T-helper 17 cell (primary cell): ENCODE measurements at regions not wholly inside any gene's neighbourhood (a gene's known extent, or its start where the extent isn't known, plus 50 kb on each side); places are given as distances from the start of the nearest gene placed in this dataset.
A peak's percentile ranks its signal among the peaks of the same experiment; 100 is the strongest.
"Not testable (repeated sequence)": the region's sequence is repeated elsewhere in the genome, so short reads cannot be mapped to it uniquely, and the experiment has no call there.

ENCODE experiments used
- ATAC-seq: fragments of 150-1000 bp; cut with Tn5 transposase; 2 replicates; pipeline ENCODE4 v1.10.0; 2021; ENCODE audit warnings: mild to moderate bottlenecking, moderate library complexity
- DNase-seq, 3 donors: peaks; one replicate each; pipeline versions ENCODE4 v3.0.0 to v3.0.0-alpha.2; 2020 to 2021
- H3K9me3 ChIP-seq: one replicate; pipeline ENCODE4 v1.7.0; 2013; ENCODE audit warnings: low read length, mild to moderate bottlenecking; ENCODE audit not compliant: control insufficient read depth, poor library complexity, severe bottlenecking
- H3K27ac Mint-ChIP-seq: one replicate; pipeline ENCODE4 v1.8.0; 2022; ENCODE audit warnings: mild to moderate bottlenecking, moderate library complexity, mixed read lengths
- H3K27me3 Mint-ChIP-seq: one replicate; pipeline ENCODE4 v1.8.0; 2022; ENCODE audit warnings: mixed read lengths
- H3K36me3 Mint-ChIP-seq: one replicate; pipeline ENCODE4 v1.8.0; 2022; ENCODE audit warnings: low read depth, mixed read lengths
- H3K4me1 Mint-ChIP-seq: one replicate; pipeline ENCODE4 v1.8.0; 2022; ENCODE audit warnings: mild to moderate bottlenecking, mixed read lengths
- H3K4me3 Mint-ChIP-seq: one replicate; pipeline ENCODE4 v1.8.0; 2022; ENCODE audit warnings: mild to moderate bottlenecking, moderate library complexity, mixed read lengths

DNA sequence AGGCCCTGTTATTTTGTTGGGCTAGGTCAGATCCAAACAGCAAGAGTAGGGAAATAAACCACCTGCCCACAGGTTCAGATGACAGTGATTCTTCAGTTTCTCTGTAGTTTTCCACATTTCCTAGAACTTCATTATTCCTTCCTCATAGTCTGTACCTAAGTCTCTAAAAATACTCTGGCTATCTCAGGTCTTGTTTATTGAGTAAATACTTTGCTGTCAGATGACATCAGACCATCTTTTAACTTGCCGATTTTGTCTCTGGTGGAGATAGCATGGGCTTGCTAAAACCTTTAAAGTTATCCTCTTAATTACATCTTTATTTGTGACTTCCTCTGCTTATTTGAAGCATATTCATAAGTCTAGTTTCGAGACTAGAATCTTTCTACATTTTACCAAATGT is 155.1 kb upstream of the METTL14 start:
- H3K27ac Mint-ChIP-seq, H3K9me3 ChIP-seq, H3K4me1 Mint-ChIP-seq, ATAC-seq, H3K4me3 Mint-ChIP-seq, H3K36me3 Mint-ChIP-seq, H3K27me3 Mint-ChIP-seq, DNase-seq: not testable (repeated sequence)

DNA sequence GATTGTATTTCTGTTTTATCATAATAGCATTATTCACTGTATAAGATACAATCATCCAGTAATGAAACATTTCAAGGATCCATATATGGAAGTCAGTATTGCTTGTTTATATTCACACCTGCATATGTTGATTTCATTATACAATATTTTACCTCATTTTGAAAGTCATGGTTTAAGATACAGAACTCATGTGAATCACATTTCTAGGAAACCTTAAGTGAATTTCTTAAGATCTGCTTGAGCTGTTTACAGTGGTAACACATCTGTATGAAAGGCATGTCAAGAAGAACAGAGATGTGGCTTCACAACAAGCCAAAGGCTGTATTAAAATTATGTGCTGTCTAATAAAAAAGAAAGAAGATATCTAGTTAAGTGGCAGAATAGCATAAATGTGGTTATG is 153.2 kb upstream of the METTL14 start:
- not testable (repeated sequence) for H3K4me3 Mint-ChIP-seq, H3K27ac Mint-ChIP-seq, H3K9me3 ChIP-seq, ATAC-seq, H3K27me3 Mint-ChIP-seq, H3K4me1 Mint-ChIP-seq, H3K36me3 Mint-ChIP-seq, DNase-seq

DNA sequence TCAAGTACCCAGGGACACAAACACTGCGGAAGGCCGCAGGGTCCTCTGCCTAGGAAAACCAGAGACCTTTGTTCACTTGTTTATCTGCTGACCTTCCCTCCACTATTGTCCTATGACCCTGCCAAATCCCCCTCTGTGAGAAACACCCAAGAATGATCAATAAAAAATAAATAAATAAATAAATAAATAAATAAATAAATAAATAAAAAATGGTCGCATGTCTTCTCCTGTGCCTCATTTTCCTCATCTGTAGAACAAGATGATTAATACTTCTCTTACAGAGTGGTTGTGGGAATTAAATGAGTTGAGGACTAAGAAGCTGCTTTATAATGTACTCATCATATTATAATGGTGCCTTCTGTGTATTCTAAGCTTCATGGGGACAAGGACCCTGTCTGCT is 149.4 kb upstream of the METTL14 start:
- not testable (repeated sequence) for H3K4me3 Mint-ChIP-seq, H3K27ac Mint-ChIP-seq, H3K9me3 ChIP-seq, H3K27me3 Mint-ChIP-seq, H3K36me3 Mint-ChIP-seq, H3K4me1 Mint-ChIP-seq, ATAC-seq, DNase-seq

DNA sequence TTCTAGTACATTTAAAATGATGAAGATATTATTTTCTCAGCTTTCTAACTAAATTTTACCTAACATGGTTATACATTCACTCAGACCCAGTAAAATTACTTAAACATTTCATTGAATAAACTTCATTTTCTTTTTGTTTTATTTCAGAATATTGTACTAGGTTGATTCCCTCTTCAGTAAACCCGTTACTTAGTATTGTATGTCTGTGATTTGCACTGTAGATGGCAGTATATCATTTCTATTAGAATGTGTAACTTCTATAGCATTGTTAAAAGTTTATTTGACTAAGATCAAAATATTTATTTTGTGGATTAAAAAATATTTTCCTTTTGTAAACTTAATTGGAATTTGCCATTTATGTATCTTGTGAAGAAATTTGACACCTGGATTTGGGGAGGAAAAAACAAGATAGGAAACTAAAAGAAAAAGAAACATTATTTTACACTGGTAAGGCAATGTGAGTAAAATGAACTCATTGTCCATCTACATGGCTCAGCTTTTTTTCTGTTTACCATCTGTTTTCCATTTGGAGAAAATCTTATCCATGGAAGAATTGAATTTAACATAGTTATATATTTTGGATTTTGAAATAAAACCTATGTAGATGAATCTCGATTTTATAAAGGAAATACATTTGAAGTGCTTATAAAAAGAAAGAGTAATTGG is 145.6 kb upstream of the METTL14 start:
- not testable (repeated sequence) for H3K4me3 Mint-ChIP-seq, H3K36me3 Mint-ChIP-seq, H3K27ac Mint-ChIP-seq, H3K4me1 Mint-ChIP-seq, H3K27me3 Mint-ChIP-seq, H3K9me3 ChIP-seq, DNase-seq
- peak; percentile 46 for ATAC-seq

DNA sequence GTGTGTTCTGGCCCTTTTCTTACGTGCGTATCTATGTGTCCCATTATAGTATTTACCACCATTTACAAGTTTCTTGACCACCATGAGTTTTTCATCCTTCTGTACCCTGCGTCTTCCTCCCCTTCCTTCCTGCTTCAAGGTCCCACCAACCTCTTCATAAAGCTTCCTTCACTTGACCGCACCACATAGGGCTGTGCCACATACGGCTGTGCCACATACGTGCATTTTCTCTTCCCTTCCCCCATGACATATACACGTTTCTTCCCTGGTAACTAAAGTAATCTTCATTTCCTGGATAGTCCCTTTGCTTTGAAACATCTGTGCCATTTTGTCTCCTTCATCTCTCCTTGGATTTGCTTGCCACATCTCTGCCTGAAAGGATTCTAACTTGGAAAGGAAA is 128.6 kb upstream of the METTL14 start:
- not testable (repeated sequence) for H3K4me3 Mint-ChIP-seq, H3K36me3 Mint-ChIP-seq, DNase-seq, H3K27ac Mint-ChIP-seq, H3K9me3 ChIP-seq, ATAC-seq, H3K4me1 Mint-ChIP-seq
- H3K27me3 Mint-ChIP-seq: peaks cover 16% of the 10 kb centered on the region

DNA sequence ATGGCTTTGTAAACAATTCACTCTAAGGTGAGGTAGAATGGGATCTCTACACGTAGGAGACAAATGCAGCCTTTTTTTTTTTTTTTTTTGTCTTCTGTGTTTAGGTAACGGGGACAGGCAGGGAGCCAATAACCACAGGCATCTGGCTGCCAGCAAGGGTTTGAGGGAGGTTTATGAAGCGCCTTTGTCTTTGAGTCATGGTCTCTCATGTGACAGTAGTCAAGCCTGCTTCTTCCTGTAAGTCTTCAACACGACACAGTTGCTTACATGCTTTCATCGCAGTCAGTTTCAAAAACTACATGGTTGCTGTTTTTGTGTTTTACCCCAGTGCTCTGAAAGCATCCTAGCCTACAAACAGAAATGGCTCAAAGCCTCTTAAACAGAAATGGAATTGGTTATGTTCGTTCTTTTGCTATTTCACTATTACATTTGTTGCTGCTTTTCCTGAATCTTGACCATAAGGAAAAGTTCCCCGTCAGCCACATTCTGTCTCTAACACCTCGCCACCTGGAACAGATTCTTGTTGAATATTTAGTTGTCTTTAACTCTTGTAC is 127.8 kb upstream of the METTL14 start:
- Mint-ChIP-seq H3K36me3 (peaks cover 2% of the 10 kb centered on the region), H3K27ac (no peak overlapping the region), H3K4me1 (peaks cover 3% of the 10 kb centered on the region), H3K4me3 (no peak overlapping the region), H3K27me3 (peaks cover 22% of the 10 kb centered on the region)
- no peak for ATAC-seq
- no peak for DNase-seq
- H3K9me3 ChIP-seq: no peaks in the 10 kb centered on the region

DNA sequence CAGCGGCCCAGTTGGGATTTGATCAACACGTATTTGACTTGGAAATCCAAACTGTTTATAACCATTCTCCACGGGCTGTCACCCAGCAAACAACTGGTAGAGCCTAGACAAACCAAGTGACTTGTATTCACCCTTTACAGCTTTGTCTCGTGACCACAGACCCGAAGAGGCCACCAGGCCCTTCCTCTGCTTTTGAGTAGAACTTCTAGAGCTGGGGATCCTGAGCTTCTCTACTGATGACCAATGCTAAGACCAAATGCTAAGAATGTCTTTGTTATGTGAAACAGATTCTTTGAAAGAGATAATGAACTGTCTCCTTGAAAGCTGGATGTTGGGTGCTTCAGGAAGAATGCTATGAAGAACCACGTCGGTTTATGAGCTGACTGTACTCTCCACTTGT is 127.0 kb upstream of the METTL14 start:
- ATAC-seq, H3K4me3 Mint-ChIP-seq, H3K27ac Mint-ChIP-seq, H3K9me3 ChIP-seq, H3K4me1 Mint-ChIP-seq, DNase-seq, H3K36me3 Mint-ChIP-seq: not testable (repeated sequence)
- H3K27me3 Mint-ChIP-seq: peaks cover 22% of the 10 kb centered on the region

DNA sequence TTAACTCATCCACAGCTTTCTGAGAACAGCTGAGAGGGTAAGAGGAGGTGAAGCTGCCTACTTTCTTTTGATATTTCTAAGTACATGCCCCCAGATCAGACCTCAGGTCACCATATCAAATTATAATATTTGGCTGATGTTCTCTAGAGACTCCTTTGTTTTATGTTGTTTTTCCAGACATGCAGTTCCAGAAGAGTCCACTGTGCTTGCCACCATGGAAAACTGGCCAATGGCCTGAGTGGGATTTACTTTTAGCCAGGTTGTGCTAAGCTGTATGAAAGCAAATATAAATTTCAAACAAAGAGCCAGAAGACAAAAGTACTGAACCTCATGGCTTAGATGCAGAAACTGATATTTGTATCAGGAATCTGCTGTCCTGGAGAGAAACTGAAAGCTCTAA is 123.6 kb upstream of the METTL14 start:
- H3K9me3 ChIP-seq, H3K27ac Mint-ChIP-seq, H3K36me3 Mint-ChIP-seq, ATAC-seq, DNase-seq, H3K4me3 Mint-ChIP-seq, H3K4me1 Mint-ChIP-seq: not testable (repeated sequence)
- H3K27me3 Mint-ChIP-seq: peaks cover 22% of the 10 kb centered on the region

DNA sequence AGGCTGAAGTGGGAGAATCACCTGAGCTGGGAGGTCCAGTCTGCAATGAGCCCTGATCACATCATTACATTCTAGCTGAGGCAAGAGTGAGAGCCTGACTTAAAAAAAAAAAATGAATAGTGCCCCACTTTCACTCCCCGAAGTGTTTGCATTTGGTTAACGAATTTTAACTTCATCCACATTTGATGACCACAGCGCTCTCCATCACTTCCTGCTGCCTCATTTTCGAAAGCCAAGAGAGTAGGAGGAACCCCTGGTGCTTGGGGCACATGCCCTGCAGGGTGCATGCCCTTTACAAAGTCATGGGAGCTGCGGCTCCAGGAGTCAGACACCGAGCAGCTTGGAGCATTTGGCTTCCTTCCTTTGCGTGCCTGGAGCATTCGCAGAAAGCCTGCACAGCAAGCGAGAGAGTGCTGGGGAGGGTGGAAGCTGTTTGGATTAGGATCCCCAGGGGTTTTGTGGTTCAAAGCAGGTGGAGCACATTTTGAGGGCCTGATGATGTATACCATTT is 119.1 kb upstream of the METTL14 start:
- ATAC-seq, DNase-seq, H3K4me1 Mint-ChIP-seq, H3K27ac Mint-ChIP-seq, H3K36me3 Mint-ChIP-seq, H3K4me3 Mint-ChIP-seq, H3K9me3 ChIP-seq: not testable (repeated sequence)
- peaks cover 31% of the 10 kb centered on the region for H3K27me3 Mint-ChIP-seq

DNA sequence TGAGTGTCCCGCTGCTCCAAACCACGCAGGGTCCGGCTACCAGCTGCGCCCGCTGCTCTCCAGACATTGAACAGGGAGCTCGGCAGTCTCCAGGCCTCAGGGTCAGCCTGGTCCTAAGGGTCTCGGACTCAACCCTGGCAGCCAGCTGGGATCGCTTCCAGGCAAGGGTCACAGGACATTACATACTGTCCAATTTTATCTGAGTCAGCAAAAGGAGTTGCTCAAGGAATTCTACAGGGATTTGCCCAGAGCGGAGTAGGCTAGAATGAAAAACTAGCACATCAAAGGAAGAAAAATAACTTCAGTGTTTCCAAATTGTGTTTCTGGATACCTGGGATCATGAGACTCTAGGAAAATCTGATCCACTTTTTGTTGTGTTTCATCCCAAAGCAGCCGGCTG is 112.2 kb upstream of the METTL14 start:
- H3K4me3 Mint-ChIP-seq, H3K27ac Mint-ChIP-seq, DNase-seq, ATAC-seq, H3K4me1 Mint-ChIP-seq, H3K9me3 ChIP-seq, H3K36me3 Mint-ChIP-seq: not testable (repeated sequence)
- H3K27me3 Mint-ChIP-seq: peaks cover 36% of the 10 kb centered on the region

DNA sequence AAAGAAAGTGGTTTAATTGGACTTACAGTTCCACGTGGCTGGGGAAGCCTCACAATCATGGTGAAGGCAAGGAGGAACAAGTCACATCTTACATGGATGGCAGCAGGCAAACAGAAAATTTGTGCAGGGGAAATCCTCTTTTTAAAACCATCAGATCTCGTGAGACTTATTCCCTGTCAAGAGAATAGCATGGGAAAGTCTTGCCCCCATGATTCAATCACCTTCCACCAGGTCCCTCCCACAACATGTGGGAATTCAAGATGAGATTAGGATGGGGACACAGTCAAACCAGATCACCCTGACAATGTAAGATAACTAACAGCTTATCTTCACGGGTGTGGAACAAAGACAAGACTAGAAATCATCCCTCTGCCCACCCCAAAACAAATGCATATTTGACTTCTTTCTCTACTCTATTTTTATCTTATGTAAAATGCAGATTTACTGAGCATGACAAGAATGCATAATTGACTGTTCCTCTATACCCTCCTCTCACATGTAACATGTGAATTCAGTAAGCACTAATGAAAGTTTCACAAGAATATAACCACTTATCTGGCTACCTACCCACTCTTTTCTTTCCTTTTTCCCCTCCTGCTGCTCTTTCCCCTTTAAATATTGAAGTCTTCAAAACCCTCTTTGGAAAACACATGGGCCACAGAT is 110.8 kb upstream of the METTL14 start:
- H3K27ac Mint-ChIP-seq, H3K4me1 Mint-ChIP-seq, H3K36me3 Mint-ChIP-seq, ATAC-seq, H3K9me3 ChIP-seq, H3K4me3 Mint-ChIP-seq, DNase-seq: not testable (repeated sequence)
- H3K27me3 Mint-ChIP-seq: peaks cover 28% of the 10 kb centered on the region

DNA sequence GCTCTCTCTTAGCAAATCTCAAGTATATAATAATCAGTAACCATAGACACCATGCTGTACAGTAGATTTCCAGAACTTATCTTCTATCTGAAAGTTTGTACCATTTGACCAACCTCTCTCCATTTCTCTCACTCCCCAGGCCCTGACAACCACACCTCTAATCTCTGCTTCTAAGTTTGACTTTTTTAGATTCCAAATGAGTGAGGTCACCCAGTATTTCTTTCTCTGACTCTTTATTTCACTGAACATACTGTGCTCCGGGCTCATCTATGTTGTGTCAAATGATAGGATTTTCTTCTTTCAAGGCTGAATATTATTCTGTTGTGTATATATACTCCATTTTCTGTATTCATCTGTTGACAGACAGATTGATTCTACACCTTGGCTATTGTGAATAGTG is 110.1 kb upstream of the METTL14 start:
- H3K27ac Mint-ChIP-seq, DNase-seq, H3K36me3 Mint-ChIP-seq, H3K9me3 ChIP-seq, ATAC-seq, H3K4me1 Mint-ChIP-seq, H3K4me3 Mint-ChIP-seq: not testable (repeated sequence)
- peaks cover 21% of the 10 kb centered on the region for H3K27me3 Mint-ChIP-seq

DNA sequence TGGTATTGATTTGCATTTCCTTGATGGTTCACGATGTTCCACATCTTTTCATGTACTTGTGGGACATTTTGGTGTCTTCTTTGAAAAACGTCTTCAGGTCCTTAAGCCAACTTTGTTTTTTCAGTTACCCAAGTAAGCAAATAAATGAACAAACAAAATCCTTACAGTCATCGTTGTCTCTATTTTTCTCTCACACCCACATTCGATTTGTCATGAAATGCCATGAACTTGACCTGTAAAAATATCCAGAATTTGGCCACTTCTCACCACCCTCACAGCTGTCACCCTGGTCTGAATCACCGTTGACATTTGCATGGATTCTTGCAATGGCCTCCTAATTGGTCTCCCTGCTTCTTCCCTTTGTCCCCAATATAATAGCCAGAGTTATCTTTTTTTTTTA is 109.5 kb upstream of the METTL14 start:
- H3K36me3 Mint-ChIP-seq, H3K4me3 Mint-ChIP-seq, H3K27ac Mint-ChIP-seq, H3K4me1 Mint-ChIP-seq, DNase-seq, ATAC-seq, H3K9me3 ChIP-seq: not testable (repeated sequence)
- H3K27me3 Mint-ChIP-seq: peaks cover 15% of the 10 kb centered on the region
